Smooth muscle cell (in vitro differentiated cells): ENCODE measurements at regions not wholly inside any gene's neighbourhood (a gene's known extent, or its start where the extent isn't known, plus 50 kb on each side); places are given as distances from the start of the nearest gene placed in this dataset.
"Not testable (repeated sequence)": the region's sequence is repeated elsewhere in the genome, so short reads cannot be mapped to it uniquely, and the experiment has no call there.

ENCODE experiments used
- DNase-seq: peaks from one replicate; lab custom pipeline; 2025; ENCODE audit not compliant: unreplicated experiment; lab: John Stamatoyannopoulos, UW
- H2AFZ ChIP-seq: fragments of 200-600 bp; sonication (generic); 2 replicates; pipeline ENCODE4 v1.6.0; 2016; ENCODE audit warnings: antibody characterized with exemption, low read depth, mild to moderate bottlenecking
- H3F3A ChIP-seq: fragments of 200-600 bp; sonication (generic); 2 replicates; pipeline ENCODE4 v1.6.0; 2017; ENCODE audit warnings: antibody characterized with exemption, low read depth
- H3K27ac ChIP-seq: fragments of 200-600 bp; sonication (generic); 2 replicates; pipeline ENCODE4 v1.5.1; 2016; ENCODE audit warnings: low read depth, mild to moderate bottlenecking
- H3K27me3 ChIP-seq: fragments of 200-600 bp; sonication (generic); 2 replicates; pipeline ENCODE4 v1.6.1; 2016; ENCODE audit warnings: low read depth, mild to moderate bottlenecking
- H3K36me3 ChIP-seq: fragments of 200-600 bp; sonication (generic); 2 replicates; pipeline ENCODE4 v1.5.1; 2016; ENCODE audit warnings: low read depth
- H3K4me1 ChIP-seq: fragments of 200-600 bp; sonication (generic); 2 replicates; pipeline ENCODE4 v1.5.1; 2016; ENCODE audit warnings: low read depth
- H3K4me2 ChIP-seq: fragments of 200-600 bp; sonication (generic); 2 replicates; pipeline ENCODE4 v1.6.0; 2016; ENCODE audit warnings: mild to moderate bottlenecking
- H3K4me3 ChIP-seq: fragments of 200-600 bp; sonication (generic); 2 replicates; pipeline ENCODE4 v1.5.1; 2016; ENCODE audit warnings: mild to moderate bottlenecking
- H3K79me2 ChIP-seq: fragments of 200-600 bp; sonication (generic); 2 replicates; pipeline ENCODE4 v1.6.0; 2016; ENCODE audit warnings: low read depth, mild to moderate bottlenecking
- H3K9ac ChIP-seq: fragments of 200-600 bp; sonication (generic); 2 replicates; pipeline ENCODE4 v1.6.0; 2016; ENCODE audit warnings: low read depth
- H3K9me3 ChIP-seq: fragments of 200-600 bp; sonication (generic); replicated peaks from 2 replicates; pipeline ENCODE4 v1.5.1; 2016; ENCODE audit warnings: low read depth
- H4K20me1 ChIP-seq: fragments of 200-600 bp; sonication (generic); 2 replicates; pipeline ENCODE4 v1.6.0; 2016; ENCODE audit warnings: low read depth
- CTCF ChIP-seq: fragments of 200-600 bp; sonication (generic); IDR thresholded peaks from 2 replicates; pipeline ENCODE4 v1.5.1; 2017; ENCODE audit warnings: borderline replicate concordance, mild to moderate bottlenecking, antibody characterized with exemption; ENCODE audit not compliant: insufficient read depth, poor library complexity, severe bottlenecking
- WGBS: methylation state at CpG from one replicate; pipeline ENCODE4 v1.1.7; 2016; ENCODE audit warnings: low lambda C conversion rate; 5-methylcytosine and 5-hydroxymethylcytosine counted together

- Histone ChIP-seq H3K4me3 (no peak overlapping the region), H3K79me2 (no peaks in the 10 kb centered on the region), H3K4me2 (no peak overlapping the region), H3K4me1 (no peaks in the 10 kb centered on the region), H3K36me3 (no peaks in the 10 kb centered on the region), H3K9ac (no peak overlapping the region), H2AFZ (no peak overlapping the region), H3K27me3 (no peaks in the 10 kb centered on the region), H3F3A (no peaks in the 10 kb centered on the region), H3K27ac (no peak overlapping the region), H3K9me3 (no peaks in the 10 kb centered on the region), H4K20me1 (no peaks in the 10 kb centered on the region)
- 75% methylated on average over 4 of the region's 4 CpGs for WGBS
- no peak for DNase-seq
- TF ChIP-seq CTCF = no peak
These were observed 158.1 kb downstream of the SLC24A2 start for GRCh38 chr9:19630760-19631159.

GRCh38 chr9:19629488-19629887 is 159.3 kb downstream of the SLC24A2 start:
- no peaks in the 10 kb centered on the region for H4K20me1 ChIP-seq
- H3K4me1 ChIP-seq = no peaks in the 10 kb centered on the region
- no peak overlapping the region for H3K4me2 ChIP-seq
- no peaks in the 10 kb centered on the region for H3K36me3 ChIP-seq
- no peaks in the 10 kb centered on the region for H3K9me3 ChIP-seq
- TF ChIP-seq CTCF = peak; percentile 26
- no peak for DNase-seq
- H3K9ac ChIP-seq = no peak overlapping the region
- WGBS = 81% methylated on average over 3 of the region's 3 CpGs
- H3K79me2 ChIP-seq = no peaks in the 10 kb centered on the region
- H3K27ac ChIP-seq = no peak overlapping the region
- H3K27me3 ChIP-seq = no peaks in the 10 kb centered on the region
- no peaks in the 10 kb centered on the region for H3F3A ChIP-seq
- no peak overlapping the region for H3K4me3 ChIP-seq
- H2AFZ ChIP-seq = no peak overlapping the region

- H3K4me3 ChIP-seq, H3K27me3 ChIP-seq, H4K20me1 ChIP-seq, H3K4me1 ChIP-seq, H2AFZ ChIP-seq, H3K79me2 ChIP-seq, H3K27ac ChIP-seq, H3K9me3 ChIP-seq, H3K9ac ChIP-seq, DNase-seq, H3K36me3 ChIP-seq, H3K4me2 ChIP-seq, H3F3A ChIP-seq: not testable (repeated sequence)
- WGBS = 96% methylated on average over 1 of the region's 1 CpG
These were observed 163.4 kb downstream of the SLC24A2 start for GRCh38 chr9:19625426-19625825.

- H3K27me3 ChIP-seq = peaks cover 4% of the 10 kb centered on the region
- no peaks in the 10 kb centered on the region for H3F3A ChIP-seq
- H3K36me3 ChIP-seq = no peaks in the 10 kb centered on the region
- H3K4me3 ChIP-seq = no peak overlapping the region
- no peak overlapping the region for H3K9ac ChIP-seq
- H4K20me1 ChIP-seq = no peaks in the 10 kb centered on the region
- no peak overlapping the region for H3K27ac ChIP-seq
- H3K9me3 ChIP-seq = no peaks in the 10 kb centered on the region
- no peak for TF ChIP-seq CTCF
- no peaks in the 10 kb centered on the region for H3K79me2 ChIP-seq
- 86% methylated on average over 3 of the region's 3 CpGs for WGBS
- no peak overlapping the region for H2AFZ ChIP-seq
- no peak overlapping the region for H3K4me2 ChIP-seq
- no peak for DNase-seq
- H3K4me1 ChIP-seq = no peaks in the 10 kb centered on the region
These were observed 164.3 kb downstream of the SLC24A2 start for GRCh38 chr9:19624519-19624918.
